Upper lobe of left lung (tissue), 6 donors: ENCODE measurements at regions not wholly inside any gene's neighbourhood (a gene's known extent, or its start where the extent isn't known, plus 50 kb on each side); places are given as distances from the start of the nearest gene placed in this dataset.
"Not testable (repeated sequence)": the region's sequence is repeated elsewhere in the genome, so short reads cannot be mapped to it uniquely, and the experiment has no call there.

Source experiments
- ATAC-seq, 2 donors: fragments of 200-7000 bp; cut with Tn5 transposase; one replicate each; pipeline ENCODE4 v1.9.1; 2022; ENCODE audit warnings: mild to moderate bottlenecking in 2 of 2, moderate library complexity in 2 of 2; ENCODE audit not compliant: low FRiP score in 2 of 2
- DNase-seq, 2 donors: peaks; one replicate each; pipeline ENCODE4 v3.0.0-alpha.2; 2019 to 2020
- H3K27ac ChIP-seq, 4 donors: fragments of 200-600 bp; sonication (generic); one replicate each; pipeline ENCODE4 v1.5.1; 2016 to 2019
- H3K27me3 ChIP-seq, 4 donors: fragments of 200-600 bp; sonication (generic); one replicate each; pipeline ENCODE4 v1.5.1; 2017 to 2019
- H3K36me3 ChIP-seq, 4 donors: fragments of 200-600 bp; sonication (generic); one replicate each; pipeline ENCODE4 v1.5.1; 2016 to 2019
- H3K4me1 ChIP-seq, 4 donors: fragments of 200-600 bp; sonication (generic); one replicate each; pipeline ENCODE4 v1.5.1; 2018 to 2019
- H3K4me3 ChIP-seq, 4 donors: fragments of 200-600 bp; sonication (generic); one replicate each; pipeline ENCODE4 v1.5.1; 2017 to 2019; ENCODE audit warnings: mild to moderate bottlenecking in 2 of 4, moderate library complexity in 1 of 4
- H3K9me3 ChIP-seq, 4 donors: fragments of 200-600 bp; sonication (generic); one replicate each; pipeline ENCODE4 v1.5.1; 2018 to 2019
- CTCF ChIP-seq, 6 experiments: fragments of 450-650 bp in 4 of 6; fragments of 200-600 bp in 2 of 6; sonication (generic) in 2 of 6; IDR thresholded peaks; one replicate each; pipeline ENCODE4 v1.5.1; 2016 to 2019; ENCODE audit warnings: antibody characterized with exemption in 6 of 6
- EP300 ChIP-seq, 4 donors: sonication (generic); formaldehyde crosslinking; IDR thresholded peaks; one replicate each; pipeline ENCODE4 v1.5.1; 2017; ENCODE audit warnings: antibody characterized with exemption in 4 of 4, control low read depth in 2 of 4
- POLR2A ChIP-seq, 4 donors: fragments of 450-650 bp; IDR thresholded peaks; one replicate each; pipeline ENCODE4 v1.5.1; 2016 to 2017; ENCODE audit warnings: antibody characterized with exemption in 4 of 4, mild to moderate bottlenecking in 2 of 4
- POLR2AphosphoS5 ChIP-seq, 2 donors: sonication (generic); formaldehyde crosslinking; IDR thresholded peaks; one replicate each; pipeline ENCODE4 v1.5.1; 2017; ENCODE audit warnings: antibody characterized with exemption in 2 of 2
- WGBS, 2 donors: methylation state at CpG; one replicate each; pipeline ENCODE4 v1.1.5; 2017 to 2018; 5-methylcytosine and 5-hydroxymethylcytosine counted together
- donor health status: DM: no; HTN: no; CAD: no; lungs with moderate emphysema.
- donor health status: DM: no; HTN: yes; CAD: no; lungs with severe emphysema.

GRCh38 chr10:83516788-83517187 is 622.5 kb upstream of the GHITM start:
- ATAC-seq (no peak), DNase-seq (no peak)
- 83 to 84% methylated on average over 4 of the region's 4 CpGs for WGBS, 2 donors
- no peak for TF ChIP-seq POLR2A (IDR thresholded peaks at IDR 0.05)
- TF ChIP-seq EP300 (IDR thresholded peaks at IDR 0.05): no peak
- H3K36me3 ChIP-seq: no peaks in the 10 kb centered on the region
- no peaks in the 10 kb centered on the region for H3K27me3 ChIP-seq
- H3K9me3 ChIP-seq: no peaks in the 10 kb centered on the region
- H3K4me1 ChIP-seq: no peaks in the 10 kb centered on the region
- no peak overlapping the region for H3K27ac ChIP-seq
- no peak overlapping the region for H3K4me3 ChIP-seq

- Histone ChIP-seq H3K36me3 (no peaks in the 10 kb centered on the region), H3K9me3 (no peaks in the 10 kb centered on the region), H3K4me3 (no peak overlapping the region), H3K27ac (no peak overlapping the region), H3K4me1 (no peaks in the 10 kb centered on the region), H3K27me3 (no peaks in the 10 kb centered on the region)
- 87 to 97% methylated on average over 1 of the region's 1 CpG for WGBS, 2 donors
- DNase-seq: no peak
- ATAC-seq: no peak
- no peak for TF ChIP-seq EP300 (IDR thresholded peaks at IDR 0.05)
- TF ChIP-seq POLR2AphosphoS5 (IDR thresholded peaks at IDR 0.05): no peak
- no peak for TF ChIP-seq CTCF (IDR thresholded peaks at IDR 0.05)
- no peak for TF ChIP-seq POLR2A (IDR thresholded peaks at IDR 0.05)
Observed at GRCh38 chr10:83517456-83517855, 621.9 kb upstream of the GHITM start.

GRCh38 chr10:83518779-83519178 is 620.5 kb upstream of the GHITM start:
- H3K27me3 ChIP-seq: no peaks in the 10 kb centered on the region
- H3K9me3 ChIP-seq: no peaks in the 10 kb centered on the region
- H3K27ac ChIP-seq: no peak overlapping the region
- WGBS, 2 donors: 57 to 67% methylated on average over 4 of the region's 4 CpGs
- H3K4me3 ChIP-seq: no peak overlapping the region
- DNase-seq (peak in 1 of 2 donors; percentile 2), ATAC-seq (no peak)
- no peaks in the 10 kb centered on the region for H3K4me1 ChIP-seq
- TF ChIP-seq POLR2AphosphoS5 (IDR thresholded peaks at IDR 0.05) (no peak), EP300 (IDR thresholded peaks at IDR 0.05) (no peak), POLR2A (IDR thresholded peaks at IDR 0.05) (no peak), CTCF (IDR thresholded peaks at IDR 0.05) (no peak)
- H3K36me3 ChIP-seq: no peaks in the 10 kb centered on the region

GRCh38 chr10:83520386-83520785 is 618.9 kb upstream of the GHITM start:
- peak in 1 of 2 donors; percentile 62 for DNase-seq
- H3K4me1 ChIP-seq, H3K27me3 ChIP-seq, H3K27ac ChIP-seq, H3K36me3 ChIP-seq, H3K4me3 ChIP-seq, ATAC-seq, H3K9me3 ChIP-seq: not testable (repeated sequence)
- 91 to 96% methylated on average over 11 of the region's 11 CpGs for WGBS, 2 donors

- no peak overlapping the region for H3K27ac ChIP-seq
- no peaks in the 10 kb centered on the region for H3K36me3 ChIP-seq
- no peak for ATAC-seq
- H3K27me3 ChIP-seq: no peaks in the 10 kb centered on the region
- peaks cover 0 to 10% (median 2%) of the 10 kb centered on the region in 4 donors for H3K9me3 ChIP-seq
- no peak for DNase-seq
- H3K4me3 ChIP-seq: no peak overlapping the region
- TF ChIP-seq EP300 (IDR thresholded peaks at IDR 0.05) (no peak), CTCF (IDR thresholded peaks at IDR 0.05) (no peak), POLR2AphosphoS5 (IDR thresholded peaks at IDR 0.05) (no peak)
- no peaks in the 10 kb centered on the region for H3K4me1 ChIP-seq
Observed at GRCh38 chr10:83522456-83522855, 616.9 kb upstream of the GHITM start.

- Histone ChIP-seq H3K4me3 (no peak overlapping the region), H3K27me3 (no peaks in the 10 kb centered on the region), H3K4me1 (no peaks in the 10 kb centered on the region), H3K27ac (no peak overlapping the region), H3K36me3 (no peaks in the 10 kb centered on the region), H3K9me3 (peaks cover 0 to 10% (median 3%) of the 10 kb centered on the region in 4 donors)
- DNase-seq: no peak
- WGBS, 2 donors: 53 to 66% methylated on average over 3 of the region's 3 CpGs
- TF ChIP-seq EP300 (IDR thresholded peaks at IDR 0.05) (no peak), POLR2AphosphoS5 (IDR thresholded peaks at IDR 0.05) (no peak), CTCF (IDR thresholded peaks at IDR 0.05) (no peak), POLR2A (IDR thresholded peaks at IDR 0.05) (no peak)
- ATAC-seq: peak in 1 of 2 donors; percentile 92
Observed at GRCh38 chr10:83522881-83523386, 616.4 kb upstream of the GHITM start.
